ENCODE measurements at regions not wholly inside any gene's neighbourhood (a gene's known extent, or its start where the extent isn't known, plus 50 kb on each side); places are given as distances from the start of the nearest gene placed in this dataset.

DNA sequence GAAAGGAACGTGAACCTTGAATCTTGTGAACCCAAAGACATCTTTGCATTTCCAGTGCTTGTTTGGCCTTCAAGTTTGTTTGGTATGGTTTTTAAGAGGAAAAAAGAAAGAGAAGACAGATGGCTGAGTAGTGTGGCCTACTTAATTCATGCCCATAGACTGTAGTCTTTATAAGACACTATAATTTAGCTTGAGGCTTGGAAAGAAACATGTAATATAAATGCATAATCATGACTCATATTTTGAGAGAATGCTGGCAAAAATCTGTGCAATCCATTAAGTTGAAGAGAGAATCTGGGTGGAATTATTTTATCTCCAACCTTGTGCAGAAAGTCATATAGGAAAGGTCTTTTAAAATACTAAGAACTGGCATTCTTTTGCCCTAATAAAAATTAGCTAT is 179.3 kb downstream of the SIPA1L2 start:
- CTCF ChIA-PET, result no interaction called here

DNA sequence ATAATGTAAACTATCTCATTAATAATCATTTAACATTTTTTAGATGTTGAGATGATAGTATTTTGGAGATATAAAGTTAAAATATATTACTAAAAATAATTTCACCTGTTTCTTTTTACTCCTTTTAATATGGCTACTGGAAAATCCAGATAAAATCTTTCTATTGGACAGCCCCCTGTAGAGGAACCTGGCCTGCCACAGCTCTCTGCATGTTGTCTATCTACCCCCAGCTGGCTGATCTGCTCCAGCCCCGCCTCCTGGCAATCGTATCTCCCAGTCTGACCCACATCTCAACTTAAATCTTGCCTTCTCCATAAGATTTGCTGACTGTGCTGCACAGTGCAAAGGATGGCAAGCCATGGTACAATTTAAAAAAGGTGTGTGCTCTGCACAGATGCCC is 182.8 kb downstream of the SIPA1L2 start:
- peaks cover 0 to 13% of the 10 kb centered on the region in 2 experiments; a peak in 2 of 4 replicates for H3K4me1 ChIP-seq (ENCODE audit: control insufficient read depth in 1 of 2, insufficient read depth in 2 of 2, low read depth in 1 of 2, low read length in 1 of 2)
- H3K27me3 ChIP-seq (ENCODE audit: insufficient read depth), result no peaks in the 10 kb centered on the region
- no peaks in the 10 kb centered on the region for H3K9me2 ChIP-seq
- TF ChIP-seq, protein P1, sequence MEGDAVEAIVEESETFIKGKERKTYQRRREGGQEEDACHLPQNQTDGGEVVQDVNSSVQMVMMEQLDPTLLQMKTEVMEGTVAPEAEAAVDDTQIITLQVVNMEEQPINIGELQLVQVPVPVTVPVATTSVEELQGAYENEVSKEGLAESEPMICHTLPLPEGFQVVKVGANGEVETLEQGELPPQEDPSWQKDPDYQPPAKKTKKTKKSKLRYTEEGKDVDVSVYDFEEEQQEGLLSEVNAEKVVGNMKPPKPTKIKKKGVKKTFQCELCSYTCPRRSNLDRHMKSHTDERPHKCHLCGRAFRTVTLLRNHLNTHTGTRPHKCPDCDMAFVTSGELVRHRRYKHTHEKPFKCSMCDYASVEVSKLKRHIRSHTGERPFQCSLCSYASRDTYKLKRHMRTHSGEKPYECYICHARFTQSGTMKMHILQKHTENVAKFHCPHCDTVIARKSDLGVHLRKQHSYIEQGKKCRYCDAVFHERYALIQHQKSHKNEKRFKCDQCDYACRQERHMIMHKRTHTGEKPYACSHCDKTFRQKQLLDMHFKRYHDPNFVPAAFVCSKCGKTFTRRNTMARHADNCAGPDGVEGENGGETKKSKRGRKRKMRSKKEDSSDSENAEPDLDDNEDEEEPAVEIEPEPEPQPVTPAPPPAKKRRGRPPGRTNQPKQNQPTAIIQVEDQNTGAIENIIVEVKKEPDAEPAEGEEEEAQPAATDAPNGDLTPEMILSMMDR (IDR thresholded peaks at IDR 0.05), result no peak
- TF ChIP-seq, protein P2, sequence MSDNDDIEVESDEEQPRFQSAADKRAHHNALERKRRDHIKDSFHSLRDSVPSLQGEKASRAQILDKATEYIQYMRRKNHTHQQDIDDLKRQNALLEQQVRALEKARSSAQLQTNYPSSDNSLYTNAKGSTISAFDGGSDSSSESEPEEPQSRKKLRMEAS (IDR thresholded peaks at IDR 0.05; ENCODE audit: low read depth), result no peak
- TF ChIP-seq RCOR1 (IDR thresholded peaks at IDR 0.05; ENCODE audit: low read length), result no peak
- TF ChIP-seq POLR2AphosphoS5 (IDR thresholded peaks at IDR 0.05; ENCODE audit: low read depth, low read length), result no peak
- no peak for TF ChIP-seq RAD21 (IDR thresholded peaks at IDR 0.05; ENCODE audit: low read length)
- no peak for TF ChIP-seq FOXJ3 (CRISPR knock-in tag; IDR thresholded peaks at IDR 0.05)
- no peak for TF ChIP-seq TAF1 (IDR thresholded peaks at IDR 0.05; ENCODE audit: borderline replicate concordance, low read depth, low read length)
- H4K20me1 ChIP-seq (ENCODE audit: insufficient read depth), result no peaks in the 10 kb centered on the region
- H3F3A ChIP-seq (replicated peaks; ENCODE audit: insufficient read depth), result no peaks in the 10 kb centered on the region
- no peaks in the 10 kb centered on the region for H3K36me3 ChIP-seq (replicated peaks in 1 of 2; ENCODE audit: control insufficient read depth in 1 of 2, insufficient read depth in 2 of 2, low read length in 1 of 2)
- 68% methylated on average over 2 of the region's 2 CpGs for WGBS (ENCODE audit: low lambda C conversion rate)
- H3K79me2 ChIP-seq (ENCODE audit: insufficient read depth), result no peaks in the 10 kb centered on the region
- H3K4me2 ChIP-seq, result no peak overlapping the region
- CTCF ChIA-PET, result interaction anchor here (1.1 to 1.5 kb wide), 2 partner anchors 180 to 580 kb away, joined by 3 read pairs; no protein-coding TSS in a partner anchor
- POLR2A ChIA-PET, result no interaction called here
- no peak overlapping the region for H2AFZ ChIP-seq (ENCODE audit: low read depth)
- H3K27ac ChIP-seq (ENCODE audit: low read depth in 2 of 2, low read length in 1 of 2), result no peak overlapping the region
- DNase-seq, result peak; percentile 47
- no peaks in the 10 kb centered on the region for H3K9me3 ChIP-seq
- no peak overlapping the region for H3K9ac ChIP-seq
- H3K4me3 ChIP-seq (ENCODE audit: low read depth in 2 of 2, low read length in 1 of 2), result no peak overlapping the region

More for the DNA sequence above, 179.3 kb downstream of the SIPA1L2 start:
- Histone ChIP-seq H3K9ac (no peak overlapping the region), H3K9me2 (no peaks in the 10 kb centered on the region), H3K9me3 (no peaks in the 10 kb centered on the region), H3K79me2 (ENCODE audit: insufficient read depth) (no peaks in the 10 kb centered on the region), H3K4me1 (ENCODE audit: control insufficient read depth in 1 of 2, insufficient read depth in 2 of 2, low read depth in 1 of 2, low read length in 1 of 2) (peaks cover 0 to 5% of the 10 kb centered on the region in 2 experiments; a peak in 2 of 4 replicates), H3K4me2 (no peak overlapping the region), H3K4me3 (ENCODE audit: low read depth in 2 of 2, low read length in 1 of 2) (no peak overlapping the region), H3K27me3 (ENCODE audit: insufficient read depth) (no peaks in the 10 kb centered on the region), H3K27ac (ENCODE audit: low read depth in 2 of 2, low read length in 1 of 2) (no peak overlapping the region), H2AFZ (ENCODE audit: low read depth) (no peak overlapping the region), H3K36me3 (replicated peaks in 1 of 2; ENCODE audit: control insufficient read depth in 1 of 2, insufficient read depth in 2 of 2, low read length in 1 of 2) (no peaks in the 10 kb centered on the region), H4K20me1 (ENCODE audit: insufficient read depth) (no peaks in the 10 kb centered on the region), H3F3A (replicated peaks; ENCODE audit: insufficient read depth) (no peaks in the 10 kb centered on the region)
- DNase-seq, result no peak
- 73% methylated on average over 1 of the region's 1 CpG for WGBS (ENCODE audit: low lambda C conversion rate)
- POLR2A ChIA-PET, result no interaction called here
- TF ChIP-seq GATA2 (CRISPR knock-in tag; IDR thresholded peaks at IDR 0.05) (no peak), RAD21 (IDR thresholded peaks at IDR 0.05; ENCODE audit: low read length) (no peak), FOSL2 (IDR thresholded peaks at IDR 0.05; ENCODE audit: borderline replicate concordance, low read depth) (no peak), MXI1 (IDR thresholded peaks at IDR 0.05; ENCODE audit: low read depth, low read length) (no peak), RCOR1 (IDR thresholded peaks at IDR 0.05; ENCODE audit: low read length) (no peak), MEF2A (IDR thresholded peaks at IDR 0.05; ENCODE audit: borderline replicate concordance, low read depth) (no peak), TEAD4 (IDR thresholded peaks at IDR 0.05; ENCODE audit: borderline replicate concordance, insufficient read depth) (no peak)
- TF ChIP-seq, protein P3, sequence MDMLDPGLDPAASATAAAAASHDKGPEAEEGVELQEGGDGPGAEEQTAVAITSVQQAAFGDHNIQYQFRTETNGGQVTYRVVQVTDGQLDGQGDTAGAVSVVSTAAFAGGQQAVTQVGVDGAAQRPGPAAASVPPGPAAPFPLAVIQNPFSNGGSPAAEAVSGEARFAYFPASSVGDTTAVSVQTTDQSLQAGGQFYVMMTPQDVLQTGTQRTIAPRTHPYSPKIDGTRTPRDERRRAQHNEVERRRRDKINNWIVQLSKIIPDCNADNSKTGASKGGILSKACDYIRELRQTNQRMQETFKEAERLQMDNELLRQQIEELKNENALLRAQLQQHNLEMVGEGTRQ (IDR thresholded peaks at IDR 0.05; ENCODE audit: borderline replicate concordance, low read depth, low read length), result no peak

All from SK-N-SH (cell line).